Non-pigmented ciliary epithelial cell (primary cell): ENCODE measurements at regions not wholly inside any gene's neighbourhood (a gene's known extent, or its start where the extent isn't known, plus 50 kb on each side); places are given as distances from the start of the nearest gene placed in this dataset.

Experiments used
- DNase-seq: peaks from one replicate; pipeline ENCODE4 v3.0.0-alpha.2; 2010; ENCODE audit warnings: low read depth

DNA sequence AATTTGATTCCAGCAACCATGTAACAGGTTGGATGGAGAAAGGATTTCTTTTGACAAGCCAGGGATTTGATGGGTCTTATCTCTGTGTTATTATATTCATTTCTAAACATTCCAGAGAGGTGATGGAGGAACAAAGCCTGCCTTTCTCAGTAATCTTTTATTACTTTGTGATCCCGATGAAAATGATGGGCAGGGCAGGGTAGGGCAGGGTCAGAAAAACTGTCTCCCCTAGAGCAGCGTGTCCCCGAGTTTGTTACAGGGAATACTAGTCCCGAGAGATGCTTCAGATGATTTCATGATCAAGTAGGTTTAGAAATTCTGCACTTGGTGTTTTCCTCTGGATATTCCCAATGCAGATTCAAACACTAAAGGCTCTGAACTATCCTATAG, 111.8 kb upstream of the RGMA start:
- no peak for DNase-seq

DNA sequence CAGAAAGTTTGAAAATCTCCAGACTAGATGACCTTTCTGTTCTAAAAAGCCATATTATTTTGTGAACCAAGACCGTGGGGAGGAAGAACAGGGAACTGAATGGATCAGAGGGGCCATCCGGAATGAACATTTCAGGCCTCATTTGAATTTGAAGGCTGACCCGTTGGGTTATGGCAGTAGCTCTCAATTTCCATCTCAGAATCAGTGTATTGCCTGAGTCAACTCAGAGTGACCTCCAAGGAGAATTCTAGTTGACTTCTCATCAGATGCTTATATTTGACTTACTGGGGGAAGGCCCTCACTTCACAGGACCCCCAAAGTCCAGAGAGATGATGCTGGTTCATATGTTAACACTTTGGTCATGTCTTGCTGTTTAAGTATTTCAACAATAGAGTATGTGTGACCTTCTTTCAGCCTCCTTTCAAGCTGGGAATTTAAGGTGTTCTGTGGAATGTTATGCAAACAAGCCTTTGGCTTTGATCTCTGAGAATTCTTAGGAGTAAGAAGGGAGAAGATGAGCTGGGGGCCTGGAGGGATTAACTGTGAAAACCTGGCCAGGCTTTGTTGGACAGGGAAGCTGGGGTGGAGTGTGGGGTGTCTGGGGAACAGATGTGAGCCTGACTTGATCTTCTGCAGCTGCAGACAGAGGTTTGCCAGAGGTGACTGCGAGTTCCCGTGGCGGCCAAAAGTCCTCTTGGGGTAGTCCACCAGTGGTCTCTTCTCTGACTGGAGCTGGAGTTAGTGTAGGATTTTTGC, 111.2 kb upstream of the RGMA start:
- no peak for DNase-seq

DNA sequence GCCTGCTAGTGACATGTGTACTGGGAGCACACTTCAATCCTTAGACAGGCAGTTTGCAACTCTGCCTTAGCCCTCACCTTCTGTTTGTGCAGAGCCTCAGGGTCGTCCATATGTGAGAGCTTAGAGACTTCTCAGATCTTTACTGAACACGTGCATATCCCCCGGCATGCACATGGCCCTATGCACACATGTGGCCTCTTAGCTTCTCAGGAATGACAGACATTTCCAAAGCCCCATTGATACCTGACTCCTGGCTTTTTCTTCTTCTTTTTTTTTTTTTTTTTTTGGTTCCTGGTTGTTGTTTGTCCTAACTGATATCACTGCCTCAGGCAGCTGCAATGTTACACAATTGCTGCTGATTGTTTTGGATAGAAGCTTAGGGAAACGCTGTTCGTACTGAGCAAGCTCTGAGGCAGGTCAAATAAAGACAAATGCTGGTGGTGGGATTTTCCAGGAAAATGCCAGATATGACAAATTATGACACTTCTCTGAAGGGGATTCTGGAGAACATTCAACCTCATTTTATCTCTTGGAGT, 107.2 kb upstream of the RGMA start:
- no peak for DNase-seq

DNA sequence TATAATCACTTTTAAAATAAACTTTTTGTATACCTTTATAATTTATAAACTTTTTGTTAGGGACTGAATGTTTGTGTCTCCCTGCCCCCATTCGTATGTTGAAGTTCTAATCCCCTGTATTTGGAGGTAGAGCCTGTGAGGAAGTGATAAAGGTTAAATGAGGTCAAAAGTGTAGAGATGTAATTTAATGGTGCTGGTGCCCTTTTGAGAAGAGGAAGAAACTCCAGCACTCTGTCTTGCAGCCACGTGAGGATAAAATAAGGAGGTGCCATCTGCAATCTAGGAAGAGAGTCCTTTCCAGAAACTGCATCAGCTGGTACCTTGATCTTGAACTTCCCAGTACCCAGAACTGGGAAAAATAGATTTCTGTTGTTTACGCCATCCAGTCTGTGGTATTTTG, 106.1 kb upstream of the RGMA start:
- no peak for DNase-seq

DNA sequence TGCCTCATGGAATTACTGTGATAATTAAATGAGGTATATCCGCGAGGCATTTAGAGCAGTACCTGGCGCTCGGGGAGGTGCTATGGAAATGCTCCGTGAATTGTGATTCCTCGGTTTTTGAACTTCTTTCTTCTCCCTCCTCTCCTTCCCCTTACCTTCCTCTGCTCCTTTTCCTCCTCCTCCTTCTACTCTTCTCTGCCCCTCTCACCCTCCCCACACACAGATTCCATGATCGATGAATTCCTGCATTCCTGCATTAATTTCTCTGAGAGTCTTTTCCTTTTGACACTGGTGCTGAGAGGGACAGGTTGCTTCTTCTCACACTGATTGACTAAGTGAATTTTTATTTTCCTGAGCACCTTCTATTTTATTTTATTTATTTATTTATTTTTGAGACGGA, 101.2 kb upstream of the RGMA start:
- no peak for DNase-seq

DNA sequence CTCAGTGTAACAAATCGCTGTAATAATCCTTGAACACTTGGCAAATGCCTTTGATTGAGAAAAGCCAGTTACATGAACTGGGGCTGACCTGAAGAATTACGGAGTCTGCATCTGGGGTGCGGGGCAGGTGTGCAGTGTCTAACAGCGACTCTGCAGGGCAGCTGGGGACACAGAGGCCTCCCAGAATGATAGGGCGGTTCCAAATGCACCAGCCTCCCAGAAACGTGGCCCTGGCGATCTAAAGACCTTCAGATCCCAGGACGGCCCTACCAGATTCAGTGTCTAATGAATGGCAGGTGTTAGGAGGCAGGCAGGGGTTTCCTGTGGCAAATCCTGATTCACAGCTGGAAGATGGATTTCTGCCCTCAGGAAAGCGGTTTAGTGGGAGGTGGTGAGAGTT, 100.5 kb upstream of the RGMA start:
- no peak for DNase-seq

DNA sequence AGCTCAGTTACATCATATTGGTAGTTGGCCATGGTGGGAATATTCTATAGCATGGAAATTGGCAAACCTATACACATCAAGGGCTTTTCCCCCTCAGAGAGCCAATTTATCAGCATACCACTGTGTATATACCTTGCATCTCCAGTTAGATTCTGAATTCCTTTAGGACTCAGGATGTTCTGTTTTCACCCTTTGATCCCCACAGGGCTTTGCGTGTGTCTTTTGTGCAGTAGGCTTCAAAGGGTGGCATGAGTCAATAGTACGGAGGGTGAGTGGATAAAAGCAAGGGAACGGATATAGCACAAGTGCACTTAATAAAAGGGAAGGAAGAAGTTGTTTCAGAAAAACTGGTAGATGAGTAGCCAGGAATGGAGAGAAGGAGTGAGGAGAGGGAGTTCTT, 99.2 kb upstream of the RGMA start:
- DNase-seq: no peak

DNA sequence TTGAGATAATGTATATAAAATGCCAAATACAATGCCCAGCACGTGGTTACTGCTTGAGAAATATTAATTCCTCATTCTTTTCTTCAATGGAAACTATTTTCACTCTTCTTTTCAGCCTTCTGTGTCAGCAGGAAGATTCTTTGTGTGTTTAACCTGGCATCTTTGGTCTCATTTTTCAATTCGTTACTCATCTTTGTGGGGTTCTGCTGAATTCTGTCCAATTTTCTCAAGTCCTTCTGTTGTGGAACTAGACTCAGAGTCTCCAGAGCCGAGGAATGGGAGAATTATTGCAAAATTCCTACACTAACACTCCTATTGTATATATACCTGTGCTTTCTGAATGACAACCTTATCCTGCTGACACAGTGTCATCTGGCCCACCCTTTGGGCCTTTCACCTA, 96.8 kb upstream of the RGMA start:
- no peak for DNase-seq

DNA sequence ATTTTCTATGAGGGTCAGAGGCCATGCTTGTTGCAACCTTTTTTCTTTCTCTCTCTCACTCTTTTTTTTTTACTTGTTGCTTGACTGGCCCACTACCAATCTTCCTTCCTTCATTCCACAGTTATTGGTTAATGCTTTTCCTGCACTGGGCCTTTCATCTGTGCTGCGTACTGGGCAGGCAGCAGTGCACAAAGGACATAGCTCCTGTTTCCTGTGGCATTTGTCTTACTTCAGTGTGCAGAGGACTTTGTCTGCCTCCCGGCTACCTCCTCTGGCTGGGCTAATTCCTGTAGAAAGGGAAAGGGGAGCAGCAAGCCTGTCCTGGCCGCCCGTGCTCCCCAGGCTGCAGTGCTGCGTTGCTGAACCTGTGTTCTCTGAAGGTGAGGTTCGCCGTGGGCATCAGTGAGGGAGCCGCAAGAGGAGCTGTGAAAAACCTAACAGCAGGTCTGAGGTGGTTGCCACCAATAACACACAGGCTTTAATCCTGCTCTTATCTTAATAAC, 93.7 kb upstream of the RGMA start:
- DNase-seq: no peak

DNA sequence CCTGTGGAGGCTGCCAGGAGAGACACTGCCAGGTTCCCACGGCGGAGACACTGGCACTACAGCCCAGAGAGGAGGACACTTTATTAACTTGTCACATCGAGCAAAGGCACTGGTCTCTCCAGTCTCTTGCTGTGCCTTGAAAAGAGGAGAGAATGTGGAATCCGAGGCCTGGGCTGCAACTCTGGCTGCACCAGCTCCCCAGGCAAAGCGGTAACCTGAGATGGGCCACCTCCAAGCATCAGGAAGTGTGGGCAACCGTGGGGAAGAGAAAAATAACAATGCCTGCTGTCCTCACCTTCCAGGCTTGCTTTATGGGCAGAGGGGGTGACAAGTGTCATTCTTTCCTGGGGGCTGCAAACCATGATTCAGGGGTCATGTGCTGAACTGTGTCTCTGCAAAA, 91.6 kb upstream of the RGMA start:
- no peak for DNase-seq

DNA sequence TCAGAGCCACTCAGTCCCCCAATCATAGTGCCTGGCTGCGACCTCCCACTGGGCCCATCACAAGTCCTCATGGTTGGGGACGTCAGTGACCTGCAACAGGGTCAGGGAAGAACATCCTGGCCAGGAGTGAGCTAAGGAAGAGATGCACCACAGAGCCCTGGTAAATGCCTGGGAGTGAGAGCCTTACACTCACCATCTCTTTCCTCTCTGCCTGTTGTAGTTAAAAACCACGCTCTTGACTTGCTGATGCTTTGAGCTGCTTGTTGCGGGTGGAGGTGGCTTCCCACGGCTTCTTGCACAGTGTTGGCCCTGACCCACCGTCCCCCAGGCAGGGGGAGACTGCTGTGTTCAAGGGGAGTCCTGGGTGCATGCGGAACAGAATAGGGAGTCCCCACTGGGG, 91.1 kb upstream of the RGMA start:
- no peak for DNase-seq

DNA sequence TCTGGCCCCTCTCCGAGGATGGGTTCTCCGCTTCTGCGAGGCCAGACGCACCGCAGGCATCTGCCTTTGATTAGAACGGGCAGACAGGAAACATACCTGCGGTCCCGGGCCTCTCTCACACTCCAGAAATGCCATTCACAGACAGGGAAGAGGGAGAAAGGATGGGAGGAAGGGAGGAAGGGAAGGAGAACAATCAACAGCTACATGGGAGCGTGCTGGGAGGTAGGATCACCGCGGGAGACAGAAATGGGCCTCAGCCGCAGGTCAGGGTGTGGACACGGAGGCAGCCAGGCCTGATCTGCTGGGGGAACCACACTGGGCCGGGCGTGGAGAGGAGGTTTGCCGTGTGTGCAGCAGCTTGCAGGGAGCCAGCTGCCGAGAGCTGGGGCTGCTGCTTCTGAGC, 90.7 kb upstream of the RGMA start:
- no peak for DNase-seq

DNA sequence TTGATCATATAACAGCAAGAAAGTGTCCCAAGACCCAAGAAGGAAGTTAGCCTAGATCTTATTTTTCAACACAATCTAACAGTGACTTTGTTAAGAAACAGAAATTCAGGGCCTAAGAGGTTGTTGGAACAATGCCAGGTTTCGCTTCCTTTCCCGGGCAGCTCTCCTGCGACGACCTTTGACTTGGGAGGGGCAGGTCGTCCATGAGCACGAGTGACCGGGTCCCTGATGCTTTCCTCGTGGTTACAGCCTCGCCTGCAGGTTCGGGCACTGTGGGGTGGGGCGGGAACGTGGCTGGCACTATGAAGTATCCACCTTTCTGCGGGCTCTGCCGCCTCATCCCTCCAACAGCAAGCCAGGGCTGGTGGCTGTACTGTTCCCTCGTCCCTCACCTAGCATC, 90.1 kb upstream of the RGMA start:
- DNase-seq: no peak

DNA sequence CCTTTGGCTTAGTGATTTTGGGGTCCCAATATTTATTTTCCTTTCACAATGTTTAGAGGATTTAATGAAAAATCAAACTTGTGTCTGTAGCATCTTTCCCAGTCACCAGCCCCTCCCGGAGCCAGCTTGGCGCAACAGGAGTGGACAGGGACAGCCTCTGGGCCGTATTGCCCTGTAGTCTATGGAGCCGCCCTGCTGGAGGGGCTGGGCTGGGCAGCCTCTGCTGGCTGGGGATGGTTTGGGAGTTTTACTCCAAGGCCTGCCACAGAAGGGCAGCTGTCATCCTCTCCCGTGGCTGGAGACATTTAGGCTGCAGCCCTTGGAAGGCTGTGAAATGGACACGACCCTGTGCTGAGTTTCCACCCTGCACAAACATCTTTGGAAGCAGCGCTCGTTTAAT, 89.4 kb upstream of the RGMA start:
- no peak for DNase-seq

DNA sequence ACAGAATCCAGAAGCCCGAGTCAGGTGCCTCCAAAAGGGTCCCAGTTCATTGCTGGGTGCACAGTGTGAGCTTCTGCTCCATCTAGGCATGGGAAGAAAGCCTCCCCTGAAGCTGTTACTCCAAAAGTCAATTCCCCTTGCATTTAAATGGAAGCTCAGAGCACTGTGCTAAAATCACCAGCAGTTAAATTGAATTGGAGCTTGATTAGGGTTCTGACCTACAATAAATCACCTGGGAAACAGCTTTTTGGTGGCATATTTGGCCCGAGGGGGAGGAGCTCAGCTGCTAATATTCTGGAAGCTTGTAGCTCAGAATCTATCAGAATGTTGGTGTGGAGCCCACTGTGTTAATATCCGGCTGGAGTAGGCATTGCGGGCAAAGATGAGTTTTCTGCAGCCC, 87.1 kb upstream of the RGMA start:
- DNase-seq: no peak

DNA sequence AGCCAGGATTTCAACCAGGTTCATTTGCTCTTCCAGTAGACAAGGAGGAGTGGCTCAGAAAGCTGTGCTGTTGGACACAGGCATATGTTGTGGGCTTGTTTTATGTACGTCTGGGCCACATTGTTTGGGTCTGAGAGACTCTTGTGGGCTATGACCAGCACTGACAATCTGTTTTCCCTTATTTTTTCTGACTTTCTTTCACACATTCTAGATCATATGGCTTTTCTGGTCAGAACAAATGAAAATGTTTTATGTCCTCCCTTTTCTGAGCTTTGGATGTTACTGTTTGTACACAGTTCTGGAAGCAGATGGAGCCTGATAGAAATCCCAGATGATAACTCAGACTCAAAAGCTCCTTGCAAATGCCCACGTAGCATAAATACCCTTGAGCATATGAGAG, 85.8 kb upstream of the RGMA start:
- no peak for DNase-seq

DNA sequence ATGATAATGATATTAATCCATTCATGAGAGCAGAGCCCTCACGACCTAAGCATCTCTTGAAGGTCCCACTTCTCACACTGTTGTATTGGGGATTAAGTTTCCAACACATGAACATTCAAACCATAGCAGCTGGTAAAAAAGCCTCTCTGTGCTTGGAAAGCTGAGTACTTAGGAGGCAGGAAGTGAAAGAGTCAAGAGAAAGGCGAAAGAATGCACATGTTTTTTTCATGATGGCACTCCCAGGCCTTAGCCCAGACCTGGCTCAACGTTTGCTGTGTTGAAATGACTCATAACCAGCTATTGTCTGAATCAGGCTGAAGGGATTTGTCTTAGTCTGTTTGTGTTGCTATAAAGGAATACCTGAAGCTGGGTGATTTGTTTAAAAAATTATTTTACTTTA, 84.4 kb upstream of the RGMA start:
- peak; percentile 31 for DNase-seq

DNA sequence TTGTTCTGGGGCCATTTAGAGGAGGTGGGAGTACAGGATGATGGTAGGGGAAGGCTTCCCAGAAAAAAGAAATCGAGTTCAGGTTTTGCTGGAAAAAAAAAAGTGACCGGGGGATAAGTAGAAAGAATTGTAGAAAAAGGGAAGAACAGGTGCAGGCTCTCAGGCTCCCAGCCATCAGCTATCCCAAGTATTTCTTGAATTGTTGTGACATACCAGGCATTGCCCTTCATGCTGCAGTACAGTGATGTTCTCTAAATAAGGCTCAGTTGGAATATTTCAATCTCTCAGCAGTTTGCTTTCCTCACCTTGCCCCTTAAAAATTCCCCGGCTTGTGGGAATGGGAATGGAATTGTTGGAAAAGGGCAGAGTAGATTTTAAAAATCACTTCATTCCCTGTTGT, 82.5 kb upstream of the RGMA start:
- no peak for DNase-seq

DNA sequence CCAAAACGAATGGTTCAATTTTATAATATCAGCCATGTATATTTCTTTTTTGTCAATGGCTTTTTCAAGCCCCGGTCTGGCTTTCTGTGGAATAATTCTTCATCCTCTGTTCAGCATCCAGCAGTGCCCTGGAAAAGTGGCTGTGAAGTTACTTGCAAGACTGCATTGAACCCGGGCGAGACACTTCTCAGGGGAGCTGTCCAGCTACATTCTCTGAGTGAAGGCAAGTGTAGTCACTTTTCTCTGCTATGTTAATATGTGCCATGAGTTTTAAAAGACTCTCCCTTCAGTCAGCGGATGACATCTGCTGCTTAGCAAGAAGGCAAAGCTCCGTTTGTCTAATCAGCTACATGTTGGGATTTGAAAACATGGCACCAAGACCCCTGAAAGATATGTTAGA, 81.3 kb upstream of the RGMA start:
- no peak for DNase-seq

DNA sequence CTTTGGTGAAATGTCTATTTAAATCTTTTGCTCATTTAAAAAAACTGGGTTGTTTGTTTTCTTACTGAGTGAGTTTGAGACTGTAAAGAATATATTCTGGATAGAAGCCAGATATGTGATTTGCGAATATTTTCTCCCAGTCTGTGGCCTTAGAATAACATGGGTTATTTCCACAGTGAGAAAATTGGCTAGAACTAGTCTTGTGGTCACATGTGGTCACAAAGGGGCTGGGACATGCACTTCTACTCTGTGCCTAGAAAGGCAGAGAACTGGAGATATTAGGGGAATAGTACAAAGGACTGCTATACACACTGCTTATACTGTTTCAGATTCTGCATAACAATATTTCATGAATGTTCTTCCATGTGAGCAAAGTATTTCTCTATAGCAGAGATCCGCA, 79.9 kb upstream of the RGMA start:
- no peak for DNase-seq

DNA sequence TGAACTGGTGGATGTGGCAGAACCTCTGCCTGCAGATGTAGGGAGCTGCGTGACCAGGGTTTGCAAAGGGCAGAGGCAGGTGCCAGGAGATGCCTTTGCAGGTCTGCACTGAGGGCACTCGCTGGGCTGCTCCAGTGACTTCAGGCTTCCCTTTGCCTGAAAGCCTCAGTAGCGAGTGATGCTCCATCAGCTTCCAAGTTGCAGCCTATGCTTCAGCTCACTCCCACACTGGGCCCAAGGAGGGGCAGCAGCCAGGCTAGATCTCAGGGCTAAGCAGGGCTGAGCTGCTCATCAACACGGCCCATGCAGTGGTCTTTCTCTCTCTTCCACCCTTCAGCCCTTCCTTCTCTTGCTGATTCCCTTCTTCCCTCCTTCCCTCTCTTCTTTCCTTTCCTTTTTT, 78.3 kb upstream of the RGMA start:
- no peak for DNase-seq

DNA sequence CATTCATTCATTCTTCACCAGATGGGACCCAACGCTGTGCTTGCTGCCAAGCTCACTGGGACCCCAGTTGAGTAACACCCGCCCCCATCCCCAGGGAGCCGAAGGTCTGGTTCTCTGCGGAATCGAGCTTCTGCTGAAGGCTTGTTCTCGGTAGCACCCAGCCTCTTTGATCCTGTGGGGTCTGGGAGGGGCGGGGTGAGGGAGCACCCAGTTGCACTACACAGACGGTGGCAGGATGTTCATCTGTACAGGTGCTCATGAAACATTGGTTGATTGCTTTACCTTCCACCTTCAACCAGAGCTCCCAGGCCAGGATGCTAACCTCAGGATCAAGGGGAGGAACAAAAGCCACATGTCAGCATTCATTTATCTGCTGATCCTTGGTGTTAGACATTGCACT, 77.7 kb upstream of the RGMA start:
- DNase-seq: no peak

DNA sequence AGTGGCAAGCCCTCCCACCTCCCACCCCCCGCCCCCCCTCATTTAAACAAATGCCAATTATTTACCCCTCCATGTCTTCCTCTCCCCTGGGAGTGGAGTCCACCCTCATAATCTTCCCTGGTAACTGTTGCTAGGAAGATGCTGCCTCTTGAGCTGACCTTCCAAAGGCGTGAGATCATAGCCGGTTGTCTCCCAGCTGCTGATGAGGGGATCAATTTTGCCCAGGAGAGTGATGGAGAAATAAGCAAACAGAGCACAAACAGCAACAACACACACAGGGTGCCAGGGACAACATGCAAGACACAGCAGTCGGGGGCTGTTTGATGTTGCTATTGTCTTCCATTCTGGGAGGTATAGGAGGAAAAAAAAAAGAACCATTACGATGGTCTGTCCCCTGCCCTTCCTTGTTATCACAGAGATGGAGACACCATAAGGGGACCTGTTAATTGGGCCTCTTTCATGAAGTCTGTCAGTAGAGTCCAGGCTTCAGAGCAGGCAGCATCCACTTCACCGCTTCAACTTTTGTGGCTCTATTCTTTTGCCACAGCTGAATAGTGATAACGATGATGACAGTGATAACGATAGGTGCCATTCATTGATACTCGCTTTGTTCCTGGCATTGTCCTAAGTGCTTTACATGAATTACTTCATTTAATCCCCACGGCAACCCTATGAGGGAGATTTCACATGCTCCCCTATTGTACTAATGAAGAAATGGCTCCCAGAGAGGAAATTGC, 76.9 kb upstream of the RGMA start:
- DNase-seq: no peak

DNA sequence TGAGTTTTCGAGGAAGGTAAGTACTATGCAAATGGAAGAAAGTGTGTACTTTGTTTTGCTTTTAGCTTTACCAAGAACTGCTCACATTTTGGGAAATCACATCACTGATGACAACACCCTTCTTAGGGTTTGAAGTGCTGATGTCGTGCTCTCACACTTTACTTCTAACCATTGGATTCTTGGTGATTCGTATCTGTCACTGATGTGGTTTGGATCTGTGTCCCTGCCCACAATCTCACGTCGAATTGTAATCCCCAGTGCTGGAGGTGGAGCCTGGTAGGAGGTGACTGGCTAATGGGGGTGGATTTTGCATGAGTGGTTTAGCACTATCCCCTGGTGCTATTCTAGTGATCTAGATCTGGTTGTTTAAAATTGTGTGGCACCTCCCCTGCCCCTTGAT, 75.4 kb upstream of the RGMA start:
- no peak for DNase-seq
